Heart right ventricle (tissue), 16 donors: ENCODE measurements at regions not wholly inside any gene's neighbourhood (a gene's known extent, or its start where the extent isn't known, plus 50 kb on each side); places are given as distances from the start of the nearest gene placed in this dataset.

Source experiments
- ATAC-seq, 8 donors: fragments of 200-7000 bp; cut with Tn5 transposase; one replicate each; pipeline ENCODE4 v1.9.1; 2020; ENCODE audit warnings: mild to moderate bottlenecking in 8 of 8, moderate library complexity in 8 of 8, moderate number of reproducible peaks in 1 of 8
- DNase-seq, 2 donors: peaks; one replicate each; pipeline ENCODE4 v3.0.0-alpha.2; 2020
- H3K27ac ChIP-seq, 10 donors: fragments of 200-600 bp; sonication (generic) in 2 of 10; one replicate each; pipeline versions ENCODE4 v1.5.0 to v1.8.0; 2020 to 2022; ENCODE audit warnings: mild to moderate bottlenecking in 3 of 10
- H3K27me3 ChIP-seq, 7 donors: fragments of 200-600 bp; one replicate each; pipeline ENCODE4 v1.8.0; 2021 to 2022; ENCODE audit warnings: mild to moderate bottlenecking in 2 of 7
- H3K36me3 ChIP-seq, 9 donors: fragments of 200-600 bp; sonication (generic) in 1 of 9; one replicate each; pipeline versions ENCODE4 v1.5.0 to v1.8.0; 2020 to 2022; ENCODE audit warnings: mild to moderate bottlenecking in 2 of 9
- H3K4me1 ChIP-seq, 9 donors: fragments of 200-600 bp; sonication (generic) in 1 of 9; one replicate each; pipeline versions ENCODE4 v1.5.0 to v1.8.0; 2020 to 2022; ENCODE audit warnings: mild to moderate bottlenecking in 4 of 9
- H3K4me3 ChIP-seq, 10 donors: fragments of 200-600 bp; sonication (generic) in 2 of 10; one replicate each; pipeline versions ENCODE4 v1.5.0 to v1.8.0; 2020 to 2022; ENCODE audit warnings: mild to moderate bottlenecking in 7 of 10, moderate library complexity in 2 of 10
- H3K9me3 ChIP-seq, 11 donors: fragments of 200-600 bp in 10 of 11; sonication (generic) in 2 of 11; one replicate each; pipeline versions ENCODE4 v1.5.0 to v1.8.0; 2013 to 2022; ENCODE audit warnings: mild to moderate bottlenecking in 2 of 11, control low read depth in 1 of 11, moderate library complexity in 1 of 11
- CTCF ChIP-seq, 9 donors: fragments of 200-600 bp; sonication (generic) in 2 of 9; IDR thresholded peaks; one replicate each; pipeline versions ENCODE4 v1.5.0 to v1.8.0; 2021 to 2022; ENCODE audit warnings: antibody characterized with exemption in 9 of 9, mild to moderate bottlenecking in 5 of 9, moderate library complexity in 1 of 9
- WGBS, 2 donors: extraction: QIAGEN DNeasy Blood & Tissue Kit; methylation state at CpG; one replicate each; pipeline ENCODE4 v1.1.7; 2013; ENCODE audit warnings: inconsistent platforms in 1 of 2; 5-methylcytosine and 5-hydroxymethylcytosine counted together
- intact Hi-C, 10 donors: fragments of 100-400 bp; cut with DNase I; formaldehyde crosslinking; loops; one replicate each; pipeline versions ENCODE4 v1.11.1 to v1.14.2; 2022
- donor health status: Arrhythmogenic right ventricular cardiomyopathy.
- donor health status: ischemic (EF 13 %, LVEDD 7.1; RV severe dilation, severe dysfunction).
- donor health status: healthy with polysubstance abuse.
- donor health status: DM: no; HTN: yes; CAD: no.
- donor health status: DM: no; HTN: no; CAD: no.
- donor health status: ischemic (EF 25% LVEDD 6.9; RV normal size, moderate dysfunction).
- donor health status: ischemic (EF 25% LVEDD 5.7; RV mildly dilated, moderate dysfunction).
- donor health status: healthy.
- donor health status: DM: yes; HTN: yes; CAD: no.
- donor health status: Ischemic cardiomyopathy.
- donor health status: ischemic (EF 35%, LVEDD 5.7; RV mildly dilated, moderate dysfunction).
- donor health status: nonischemic (EF 11% LVEDD 7.7; RV severe dilation, severe dysfunction).
- donor health status: DM: yes; HTN: yes; CAD: no.
- donor health status: PGD.
- donor health status: ischemic (EF 29% LVEDD 5.4; RV normal size, mild dysfunction).
- donor health status: nonischemic (EF 23%, LVEDD 6.1; RV moderate dilation, normal function).

GRCh38 chr3:106204160-106204868, 335.5 kb upstream of the CBLB start:
- no peak for TF ChIP-seq CTCF (IDR thresholded peaks at IDR 0.05)
- Histone ChIP-seq H3K4me1 (peaks cover 0 to 27% (median 12%) of the 10 kb centered on the region in 9 donors), H3K27ac (no peak overlapping the region), H3K4me3 (no peak overlapping the region), H3K27me3 (no peaks in the 10 kb centered on the region), H3K9me3 (peaks cover 0 to 10% (median 0%) of the 10 kb centered on the region in 11 donors), H3K36me3 (no peaks in the 10 kb centered on the region)
- WGBS, 2 donors, result 91 to 94% methylated on average over 5 of the region's 5 CpGs
- ATAC-seq (no peak), DNase-seq (no peak)
- intact Hi-C loops, result loop anchor here in 5 of 10 donors (10.0 kb wide), 2 partner anchors 510 to 520 kb away; no protein-coding TSS in a partner anchor

- WGBS, 2 donors, result 48 to 58% methylated on average over 6 of the region's 6 CpGs
- Histone ChIP-seq H3K36me3 (no peaks in the 10 kb centered on the region), H3K4me3 (peak overlapping the region in 3 of 10 donors; percentile 12 to 22 (median 12)), H3K9me3 (peaks cover 0 to 10% (median 0%) of the 10 kb centered on the region in 11 donors), H3K4me1 (peaks cover 0 to 27% (median 12%) of the 10 kb centered on the region in 9 donors), H3K27me3 (no peaks in the 10 kb centered on the region), H3K27ac (peak overlapping the region in 7 of 10 donors; percentile 4 to 80 (median 57))
- intact Hi-C loops, result loop anchor here in 7 of 10 donors (2.0 to 10.0 kb wide), 6 partner anchors 337 to 521 kb away; partner anchors contain the start of gene CBLB (in 2 of the 7)
- DNase-seq, result peak in 1 of 2 donors; percentile 15
- no peak for TF ChIP-seq CTCF (IDR thresholded peaks at IDR 0.05)
- ATAC-seq, result peak in 7 of 8 donors; percentile 70 to 94 (median 87)
Observed at GRCh38 chr3:106206146-106206545, 337.3 kb upstream of the CBLB start.

DNA sequence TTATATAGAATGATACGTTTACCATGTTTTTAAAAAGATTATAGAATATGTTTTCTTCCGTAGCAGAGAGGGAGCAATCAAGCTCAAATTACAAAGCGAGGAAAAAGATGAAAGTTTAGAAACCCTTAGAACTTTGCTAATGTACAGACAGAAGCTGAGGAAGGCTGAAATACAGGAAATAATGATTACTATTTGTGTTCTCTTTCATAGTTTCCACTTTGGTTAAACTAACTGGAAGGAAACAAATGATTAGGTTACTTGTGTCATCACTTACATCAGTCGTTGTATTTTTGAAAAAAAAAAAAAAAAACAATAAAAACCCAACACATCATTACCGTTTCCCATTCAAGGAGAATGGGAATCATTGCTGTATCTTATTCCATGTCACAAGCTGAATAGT, 337.8 kb upstream of the CBLB start:
- H3K4me1 ChIP-seq, result peaks cover 0 to 27% (median 12%) of the 10 kb centered on the region in 9 donors
- intact Hi-C loops, result loop anchor here in 7 of 10 donors (2.0 to 10.0 kb wide), 6 partner anchors 338 to 522 kb away; partner anchors contain the start of gene CBLB (in 2 of the 7)
- ATAC-seq, result peak in 4 of 8 donors; percentile 46 to 82 (median 66)
- no peaks in the 10 kb centered on the region for H3K27me3 ChIP-seq
- peaks cover 0 to 10% (median 0%) of the 10 kb centered on the region in 11 donors for H3K9me3 ChIP-seq
- peak overlapping the region in 7 of 10 donors; percentile 4 to 80 (median 57) for H3K27ac ChIP-seq
- H3K36me3 ChIP-seq, result no peaks in the 10 kb centered on the region
- 56 to 62% methylated on average over 5 of the region's 5 CpGs for WGBS, 2 donors
- H3K4me3 ChIP-seq, result peak overlapping the region in 3 of 10 donors; percentile 12 to 22 (median 12)
- TF ChIP-seq CTCF (IDR thresholded peaks at IDR 0.05), result no peak
- DNase-seq, result no peak

DNA sequence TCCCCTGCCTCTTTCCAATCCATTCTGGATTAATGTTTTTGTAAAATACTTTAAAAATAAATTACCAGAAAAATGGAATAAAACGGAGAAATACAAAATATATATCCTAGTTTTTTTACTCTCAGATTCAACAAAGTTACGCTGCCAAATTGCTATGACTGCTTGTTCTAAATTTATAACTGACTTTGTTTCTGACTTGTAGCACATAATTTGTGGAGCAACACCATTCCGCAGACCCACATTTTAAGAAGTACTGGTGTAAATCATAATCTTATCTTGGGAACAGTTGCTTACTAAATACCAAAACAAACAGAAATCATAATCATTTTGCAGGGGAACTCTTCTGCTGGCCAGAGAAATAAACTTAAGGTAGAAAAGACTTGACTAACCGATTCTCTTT, 339.4 kb upstream of the CBLB start:
- WGBS, 2 donors, result 46 to 53% methylated on average over 4 of the region's 4 CpGs
- DNase-seq (no peak), ATAC-seq (no peak)
- H3K36me3 ChIP-seq, result no peaks in the 10 kb centered on the region
- intact Hi-C loops, result loop anchor here in 7 of 10 donors (2.0 to 10.0 kb wide), 6 partner anchors 339 to 523 kb away; partner anchors contain the start of gene CBLB (in 2 of the 7)
- no peak for TF ChIP-seq CTCF (IDR thresholded peaks at IDR 0.05)
- peak overlapping the region in 3 of 10 donors; percentile 12 to 80 (median 15) for H3K27ac ChIP-seq
- peaks cover 0 to 10% (median 0%) of the 10 kb centered on the region in 11 donors for H3K9me3 ChIP-seq
- no peaks in the 10 kb centered on the region for H3K27me3 ChIP-seq
- H3K4me1 ChIP-seq, result peaks cover 0 to 27% (median 12%) of the 10 kb centered on the region in 9 donors
- H3K4me3 ChIP-seq, result peak overlapping the region in 1 of 10 donors; percentile 4
